HCT116 (cell line): ENCODE measurements at regions not wholly inside any gene's neighbourhood (a gene's known extent, or its start where the extent isn't known, plus 50 kb on each side); places are given as distances from the start of the nearest gene placed in this dataset.
"Not testable (repeated sequence)": the region's sequence is repeated elsewhere in the genome, so short reads cannot be mapped to it uniquely, and the experiment has no call there.

Experiments
- ATAC-seq: fragments of 200-7000 bp; cut with Tn5 transposase; 2 replicates; pipeline ENCODE4 v1.9.1; 2020; ENCODE audit warnings: mild to moderate bottlenecking, moderate library complexity
- BruUV-seq: library from RNA; stranded (reverse); fragments of 400-500 nt; replicated peaks from 2 replicates; lab custom pipeline; 2021; lab: Mats Ljungman, UMichigan
- CTCF ChIA-PET: fragments of 300-600 bp; sonication (Branson Sonifier 250); formaldehyde crosslinking; loops from one replicate; lab custom pipeline; 2021; ENCODE audit warnings: antibody characterized with exemption; lab: Charles Lee
- POLR2A ChIA-PET: fragments of 300-600, 350-600 bp; sonication (Branson Sonifier 250); formaldehyde crosslinking; loops from one replicate; lab custom pipeline; 2021; ENCODE audit warnings: antibody characterized with exemption; lab: Charles Lee
- RAD21 ChIA-PET, 2 experiments: fragments of 300-600 bp; sonication (Branson Sonifier 250); formaldehyde crosslinking; loops; one replicate each; lab custom pipeline; 2023; ENCODE audit warnings: low total read pairs in 2 of 2; ENCODE audit not compliant: uncharacterized antibody in 2 of 2, unreplicated experiment in 2 of 2, low non-redundant PET in 1 of 2; lab: Charles Lee
- DNase-seq: peaks from one replicate; pipeline ENCODE4 v3.0.0-alpha.2; 2010; ENCODE audit warnings: low read depth, low spot score
- H2AFZ ChIP-seq: fragments of 200-600 bp; shearing (Covaris generic), sonication (generic); 2 replicates; pipeline ENCODE4 v1.6.1; 2017; ENCODE audit warnings: low read depth, mixed run types, mixed read lengths, antibody characterized with exemption, low read length; ENCODE audit not compliant: poor library complexity, severe bottlenecking
- H3K27ac ChIP-seq: 2 replicates; pipeline ENCODE4 v1.5.1; 2012; ENCODE audit warnings: low read depth, low read length
- H3K27me3 ChIP-seq: fragments of 200-600 bp; sonication (generic); 2 replicates; pipeline ENCODE4 v1.6.1; 2016; ENCODE audit warnings: mixed run types, low read length, mixed read lengths; ENCODE audit not compliant: insufficient read depth
- H3K36me3 ChIP-seq, 2 experiments: fragments of 200-500 bp in 1 of 2; fragments of 200-600 bp in 1 of 2; sonication (Bioruptor generic) in 1 of 2; sonication (generic) in 1 of 2; 2 replicates each; pipeline versions ENCODE4 v1.5.1 to v1.6.1; 2014 to 2016; ENCODE audit warnings: low read length in 2 of 2, inconsistent platforms in 1 of 2, mixed read lengths in 1 of 2, mixed run types in 1 of 2; ENCODE audit not compliant: insufficient read depth in 2 of 2, control insufficient read depth in 1 of 2
- H3K4me1 ChIP-seq, 2 experiments: fragments of 200-600 bp in 1 of 2; sonication (generic) in 1 of 2; 2 replicates each; pipeline versions ENCODE4 v1.5.1 to v1.6.1; 2012 to 2017; ENCODE audit warnings: low read length in 2 of 2, inconsistent platforms in 1 of 2, mild to moderate bottlenecking in 1 of 2, mixed read lengths in 1 of 2, mixed run types in 1 of 2, moderate library complexity in 1 of 2; ENCODE audit not compliant: insufficient read depth in 2 of 2, control insufficient read depth in 1 of 2
- H3K4me2 ChIP-seq: fragments of 200-600 bp; sonication (generic); 2 replicates; pipeline ENCODE4 v1.6.1; 2017; ENCODE audit warnings: mixed run types, low read length, mixed read lengths
- H3K4me3 ChIP-seq, 2 experiments: fragments of 200-600 bp in 1 of 2; sonication (generic) in 1 of 2; replicated peaks in 1 of 2; 2 replicates each; pipeline ENCODE4 v1.5.1; 2011 to 2016; ENCODE audit warnings: low read length in 2 of 2, control low read depth in 1 of 2, low read depth in 1 of 2, mild to moderate bottlenecking in 1 of 2, mixed read lengths in 1 of 2, mixed run types in 1 of 2
- H3K79me2 ChIP-seq: fragments of 200-600 bp; sonication (generic); 2 replicates; pipeline ENCODE4 v1.6.1; 2017; ENCODE audit warnings: mild to moderate bottlenecking, mixed run types, low read length, moderate library complexity, mixed read lengths; ENCODE audit not compliant: insufficient read depth
- H3K9ac ChIP-seq: fragments of 200-600 bp; sonication (generic); 2 replicates; pipeline ENCODE4 v1.6.1; 2016; ENCODE audit warnings: low read length, mixed read lengths
- H3K9me2 ChIP-seq: fragments of 200-600 bp; sonication (generic), shearing (Covaris generic); 2 replicates; pipeline ENCODE4 v1.6.1; 2017; ENCODE audit warnings: mixed run types, mild to moderate bottlenecking, moderate library complexity; ENCODE audit not compliant: insufficient read depth
- H3K9me3 ChIP-seq, 2 experiments: fragments of 200-500 bp in 1 of 2; fragments of 200-600 bp in 1 of 2; sonication (Bioruptor generic) in 1 of 2; sonication (generic) in 1 of 2; 2 replicates each; pipeline ENCODE4 v1.6.1; 2014 to 2017; ENCODE audit warnings: low read length in 2 of 2, mixed read lengths in 2 of 2, inconsistent platforms in 1 of 2, low read depth in 1 of 2, mild to moderate bottlenecking in 1 of 2, mixed run types in 1 of 2, moderate library complexity in 1 of 2; ENCODE audit not compliant: control insufficient read depth in 1 of 2, insufficient read depth in 1 of 2
- H4K20me1 ChIP-seq: fragments of 200-600 bp; sonication (generic), shearing (Covaris generic); 2 replicates; pipeline ENCODE4 v1.6.1; 2017; ENCODE audit warnings: mixed run types, mild to moderate bottlenecking, moderate library complexity; ENCODE audit not compliant: insufficient read depth
- CBX3 ChIP-seq: IDR thresholded peaks from 2 replicates; pipeline ENCODE4 v1.6.1; 2012; ENCODE audit warnings: low read depth
- CEBPB ChIP-seq: IDR thresholded peaks from 2 replicates; pipeline ENCODE4 v1.6.1; 2012; ENCODE audit warnings: low read depth
- ELF1 ChIP-seq: IDR thresholded peaks from 2 replicates; pipeline ENCODE4 v1.6.1; 2012; ENCODE audit warnings: low read depth, borderline replicate concordance
- EZH2 ChIP-seq: fragments of 200-600 bp; sonication (generic); IDR thresholded peaks from 2 replicates; pipeline ENCODE4 v1.6.1; 2017; ENCODE audit warnings: antibody characterized with exemption, mixed run types
- EZH2phosphoT487 ChIP-seq: fragments of 200-600 bp; IDR thresholded peaks from 2 replicates; pipeline ENCODE4 v1.6.1; 2018; ENCODE audit warnings: antibody characterized with exemption, borderline replicate concordance
- FOSL1 ChIP-seq: IDR thresholded peaks from 2 replicates; pipeline ENCODE4 v1.6.1; 2012; ENCODE audit warnings: low read depth
- POLR2A ChIP-seq: IDR thresholded peaks from 2 replicates; pipeline ENCODE4 v1.7.0; 2011; ENCODE audit warnings: borderline replicate concordance; ENCODE audit not compliant: insufficient read depth, insufficient read length; ENCODE audit errors: extremely low read depth
- REST ChIP-seq: IDR thresholded peaks from 2 replicates; pipeline ENCODE4 v1.6.1; 2012; ENCODE audit warnings: low read depth
- SIN3A ChIP-seq: IDR thresholded peaks from 2 replicates; pipeline ENCODE4 v1.6.1; 2012; ENCODE audit warnings: low read depth
- SP1 ChIP-seq: IDR thresholded peaks from 2 replicates; pipeline ENCODE4 v1.6.1; 2012; ENCODE audit warnings: low read depth
- SRF ChIP-seq: IDR thresholded peaks from 2 replicates; pipeline ENCODE4 v1.6.1; 2012; ENCODE audit warnings: low read depth
- TCF7L2 ChIP-seq: IDR thresholded peaks from 2 replicates; pipeline ENCODE4 v1.7.0; 2011; ENCODE audit warnings: borderline replicate concordance, inconsistent platforms; ENCODE audit not compliant: insufficient read depth, insufficient read length; ENCODE audit errors: extremely low read depth
- YY1 ChIP-seq: IDR thresholded peaks from 2 replicates; pipeline ENCODE4 v1.6.1; 2011; ENCODE audit warnings: low read length, low read depth, moderate library complexity, mild to moderate bottlenecking; ENCODE audit not compliant: insufficient replicate concordance; ENCODE audit errors: extremely low read depth
- ZBTB33 ChIP-seq: IDR thresholded peaks from 2 replicates; pipeline ENCODE4 v1.6.1; 2011; ENCODE audit warnings: mild to moderate bottlenecking, low read length, moderate library complexity; ENCODE audit not compliant: insufficient replicate concordance; ENCODE audit errors: extremely low read depth
- ZFX ChIP-seq: fragments of 450-650 bp; IDR thresholded peaks from 2 replicates; pipeline ENCODE4 v1.6.1; 2017
- ZNF274 ChIP-seq: fragments of 200-500 bp; sonication (Bioruptor generic); IDR thresholded peaks from 2 replicates; pipeline ENCODE4 v1.6.1; 2014; ENCODE audit warnings: mild to moderate bottlenecking, low read depth, low read length, inconsistent platforms
- intact Hi-C: fragments of 100-400 bp; cut with micrococcal nuclease; formaldehyde crosslinking; loops from 2 replicates; pipeline ENCODE4 v1.10.0; 2022

GRCh38 chr5:44532981-44533380 lies 143.8 kb upstream of the FGF10 start:
- ChIA-PET CTCF (no interaction called here), POLR2A (no interaction called here), RAD21 (no interaction called here)
- H3K27me3 ChIP-seq: no peaks in the 10 kb centered on the region
- no peak overlapping the region for H2AFZ ChIP-seq
- no peaks in the 10 kb centered on the region for H4K20me1 ChIP-seq
- TF ChIP-seq ZNF274 (no peak), REST (no peak), TCF7L2 (no peak), SP1 (no peak), CBX3 (no peak), YY1 (no peak), ELF1 (no peak), SRF (no peak), ZFX (no peak), ZBTB33 (no peak), SIN3A (no peak), FOSL1 (no peak), CEBPB (no peak), POLR2A (no peak), EZH2phosphoT487 (no peak), EZH2 (no peak)
- no peaks in the 10 kb centered on the region for H3K36me3 ChIP-seq
- H3K4me2 ChIP-seq: no peak overlapping the region
- no peak overlapping the region for H3K27ac ChIP-seq
- ATAC-seq (no peak), DNase-seq (no peak)
- intact Hi-C loops: loop anchor here (10.0 kb wide), 1 partner anchor 212 kb away; no protein-coding TSS in a partner anchor
- H3K9ac ChIP-seq: no peak overlapping the region
- BruUV-seq: no TSS peak
- H3K9me2 ChIP-seq: no peaks in the 10 kb centered on the region
- no peak overlapping the region for H3K4me3 ChIP-seq
- H3K4me1 ChIP-seq: no peaks in the 10 kb centered on the region
- no peaks in the 10 kb centered on the region for H3K79me2 ChIP-seq
- H3K9me3 ChIP-seq: no peaks in the 10 kb centered on the region

GRCh38 chr5:44531756-44532155 lies 142.5 kb upstream of the FGF10 start:
- ATAC-seq, H3K9ac ChIP-seq, POLR2A ChIA-PET, CTCF ChIA-PET, RAD21 ChIA-PET, H3K27ac ChIP-seq, H3K9me3 ChIP-seq, BruUV-seq, H3K9me2 ChIP-seq, H3K4me1 ChIP-seq, H4K20me1 ChIP-seq, H3K4me2 ChIP-seq, H3K27me3 ChIP-seq, H3K4me3 ChIP-seq, DNase-seq, H3K79me2 ChIP-seq, H2AFZ ChIP-seq, H3K36me3 ChIP-seq: not testable (repeated sequence)
- intact Hi-C loops: loop anchor here (10.0 kb wide), 1 partner anchor 213 kb away; no protein-coding TSS in a partner anchor
